ENCODE measurements at regions not wholly inside any gene's neighbourhood (a gene's known extent, or its start where the extent isn't known, plus 50 kb on each side); places are given as distances from the start of the nearest gene placed in this dataset.

DNA sequence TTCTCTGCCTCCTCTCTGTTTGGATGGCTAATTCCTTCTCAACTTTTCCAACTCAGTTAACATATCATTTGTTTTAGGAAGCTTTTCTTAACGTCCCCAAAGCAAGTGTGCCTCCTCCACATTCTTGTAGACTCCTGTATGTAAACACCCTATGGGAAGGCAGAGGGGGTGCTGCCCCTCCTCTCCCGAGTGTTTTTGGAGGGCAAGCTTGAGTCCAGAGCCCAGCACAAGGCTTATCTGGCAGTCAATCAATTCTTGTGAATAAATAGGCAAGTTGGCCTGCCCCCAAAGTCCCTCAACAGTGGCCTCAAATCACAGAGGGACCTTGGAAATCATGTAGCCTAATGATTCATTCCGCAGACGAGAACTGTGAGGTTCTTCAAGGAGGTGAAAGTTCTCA, 305.6 kb downstream of the RPS24 start:
- TF ChIP-seq, protein P1, sequence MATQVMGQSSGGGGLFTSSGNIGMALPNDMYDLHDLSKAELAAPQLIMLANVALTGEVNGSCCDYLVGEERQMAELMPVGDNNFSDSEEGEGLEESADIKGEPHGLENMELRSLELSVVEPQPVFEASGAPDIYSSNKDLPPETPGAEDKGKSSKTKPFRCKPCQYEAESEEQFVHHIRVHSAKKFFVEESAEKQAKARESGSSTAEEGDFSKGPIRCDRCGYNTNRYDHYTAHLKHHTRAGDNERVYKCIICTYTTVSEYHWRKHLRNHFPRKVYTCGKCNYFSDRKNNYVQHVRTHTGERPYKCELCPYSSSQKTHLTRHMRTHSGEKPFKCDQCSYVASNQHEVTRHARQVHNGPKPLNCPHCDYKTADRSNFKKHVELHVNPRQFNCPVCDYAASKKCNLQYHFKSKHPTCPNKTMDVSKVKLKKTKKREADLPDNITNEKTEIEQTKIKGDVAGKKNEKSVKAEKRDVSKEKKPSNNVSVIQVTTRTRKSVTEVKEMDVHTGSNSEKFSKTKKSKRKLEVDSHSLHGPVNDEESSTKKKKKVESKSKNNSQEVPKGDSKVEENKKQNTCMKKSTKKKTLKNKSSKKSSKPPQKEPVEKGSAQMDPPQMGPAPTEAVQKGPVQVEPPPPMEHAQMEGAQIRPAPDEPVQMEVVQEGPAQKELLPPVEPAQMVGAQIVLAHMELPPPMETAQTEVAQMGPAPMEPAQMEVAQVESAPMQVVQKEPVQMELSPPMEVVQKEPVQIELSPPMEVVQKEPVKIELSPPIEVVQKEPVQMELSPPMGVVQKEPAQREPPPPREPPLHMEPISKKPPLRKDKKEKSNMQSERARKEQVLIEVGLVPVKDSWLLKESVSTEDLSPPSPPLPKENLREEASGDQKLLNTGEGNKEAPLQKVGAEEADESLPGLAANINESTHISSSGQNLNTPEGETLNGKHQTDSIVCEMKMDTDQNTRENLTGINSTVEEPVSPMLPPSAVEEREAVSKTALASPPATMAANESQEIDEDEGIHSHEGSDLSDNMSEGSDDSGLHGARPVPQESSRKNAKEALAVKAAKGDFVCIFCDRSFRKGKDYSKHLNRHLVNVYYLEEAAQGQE (IDR thresholded peaks at IDR 0.05; ENCODE audit: low read depth) = no peak
- TF ChIP-seq EP300 (IDR thresholded peaks at IDR 0.05; ENCODE audit: borderline replicate concordance) (no peak), TEAD4 (IDR thresholded peaks at IDR 0.05) (no peak), RAD21 (IDR thresholded peaks at IDR 0.05; ENCODE audit: low read depth) (no peak), CEBPB (IDR thresholded peaks at IDR 0.05) (no peak), YY1 (IDR thresholded peaks at IDR 0.05; ENCODE audit: low read depth) (no peak), NFIC (IDR thresholded peaks at IDR 0.05) (no peak), FOXM1 (IDR thresholded peaks at IDR 0.05; ENCODE audit: borderline replicate concordance, low read depth) (no peak), TCF12 (IDR thresholded peaks at IDR 0.05; ENCODE audit: low read depth) (no peak), ZBTB7A (IDR thresholded peaks at IDR 0.05; ENCODE audit: low read depth) (no peak), TAF1 (IDR thresholded peaks at IDR 0.05; ENCODE audit: low read depth) (no peak), CREB1 (IDR thresholded peaks at IDR 0.05; ENCODE audit: low read depth) (no peak), EGR1 (IDR thresholded peaks at IDR 0.05) (no peak)
- TF ChIP-seq, protein P2, sequence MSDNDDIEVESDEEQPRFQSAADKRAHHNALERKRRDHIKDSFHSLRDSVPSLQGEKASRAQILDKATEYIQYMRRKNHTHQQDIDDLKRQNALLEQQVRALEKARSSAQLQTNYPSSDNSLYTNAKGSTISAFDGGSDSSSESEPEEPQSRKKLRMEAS (IDR thresholded peaks at IDR 0.05) = no peak
- TF ChIP-seq, protein P3, sequence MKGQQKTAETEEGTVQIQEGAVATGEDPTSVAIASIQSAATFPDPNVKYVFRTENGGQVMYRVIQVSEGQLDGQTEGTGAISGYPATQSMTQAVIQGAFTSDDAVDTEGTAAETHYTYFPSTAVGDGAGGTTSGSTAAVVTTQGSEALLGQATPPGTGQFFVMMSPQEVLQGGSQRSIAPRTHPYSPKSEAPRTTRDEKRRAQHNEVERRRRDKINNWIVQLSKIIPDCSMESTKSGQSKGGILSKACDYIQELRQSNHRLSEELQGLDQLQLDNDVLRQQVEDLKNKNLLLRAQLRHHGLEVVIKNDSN (IDR thresholded peaks at IDR 0.05) = no peak

DNA sequence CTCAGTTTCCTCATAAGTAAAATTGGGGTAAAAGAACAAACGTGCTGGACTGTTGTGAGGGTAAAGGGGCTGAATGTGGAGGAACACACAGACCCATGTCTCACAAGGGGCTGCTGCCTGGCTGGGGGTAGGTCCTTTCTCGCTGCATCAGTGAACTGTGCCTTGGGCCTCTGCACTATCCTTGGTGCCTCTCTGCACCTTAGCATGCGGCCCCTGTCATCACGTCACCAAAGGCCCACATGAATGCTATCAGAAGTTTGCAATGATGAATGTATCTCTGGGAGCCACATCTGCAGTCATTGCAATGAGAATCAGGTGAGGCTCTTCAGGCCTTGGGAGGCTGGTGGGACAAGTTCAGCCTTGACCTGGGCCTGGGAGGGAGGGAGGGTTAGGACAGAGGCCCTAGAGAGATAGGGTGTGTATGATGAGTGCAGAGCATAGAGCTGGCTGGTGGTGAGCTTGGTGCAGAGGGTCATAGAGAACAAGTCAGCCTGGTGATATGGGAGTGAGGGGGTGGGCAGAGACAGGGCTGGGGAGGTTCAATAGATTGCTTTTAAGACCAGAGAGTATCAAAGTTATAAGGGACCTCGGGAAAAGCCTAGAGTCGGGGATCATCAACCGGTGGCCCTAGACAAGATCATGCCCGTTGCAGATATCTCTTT, 308.4 kb downstream of the RPS24 start:
- TF ChIP-seq EGR1 (IDR thresholded peaks at IDR 0.05) = no peak

DNA sequence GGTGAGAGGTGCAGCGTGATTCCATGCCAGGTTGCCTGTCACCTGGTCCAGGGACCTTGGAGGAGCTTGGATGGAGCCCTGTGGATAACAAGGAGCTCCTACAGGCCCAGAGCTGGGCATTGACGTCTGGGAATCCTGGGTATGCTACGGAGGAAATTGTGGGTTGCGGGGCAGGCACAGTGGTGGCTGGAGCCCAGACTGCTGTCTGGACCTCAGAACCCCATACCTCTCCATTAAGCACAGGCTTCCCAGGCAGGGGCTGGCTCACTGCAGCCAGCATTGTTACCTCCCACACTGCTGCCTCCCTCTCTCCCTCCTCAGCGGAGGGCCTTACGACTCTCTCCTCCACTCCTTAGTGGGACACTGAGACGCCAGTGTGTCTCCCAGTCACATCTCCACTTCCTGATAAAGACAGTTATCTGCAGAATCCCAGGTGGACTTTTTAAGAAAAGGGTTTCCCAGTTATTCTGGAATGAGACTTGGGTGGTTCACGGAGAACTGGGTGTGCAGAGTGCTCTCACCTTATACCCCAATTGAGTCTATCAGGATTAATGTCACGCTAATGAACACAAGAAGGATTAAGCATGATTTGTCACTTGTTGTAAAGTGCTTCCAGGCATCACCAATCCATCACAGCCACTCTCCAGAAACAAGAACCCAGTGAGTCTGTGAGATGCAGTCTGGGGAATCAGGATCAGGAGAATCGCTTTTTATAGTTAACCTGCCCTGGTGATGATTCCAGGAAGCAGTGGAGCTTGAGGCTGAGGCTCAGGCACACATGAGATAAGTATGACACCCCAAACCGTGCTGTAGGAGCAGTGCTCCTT, 309.4 kb downstream of the RPS24 start:
- TF ChIP-seq EP300 (IDR thresholded peaks at IDR 0.05; ENCODE audit: borderline replicate concordance) (no peak), RAD21 (IDR thresholded peaks at IDR 0.05; ENCODE audit: low read depth) (no peak), TAF1 (IDR thresholded peaks at IDR 0.05; ENCODE audit: low read depth) (no peak), CEBPB (IDR thresholded peaks at IDR 0.05) (no peak), EGR1 (IDR thresholded peaks at IDR 0.05) (no peak), TCF12 (IDR thresholded peaks at IDR 0.05; ENCODE audit: low read depth) (no peak), TEAD4 (IDR thresholded peaks at IDR 0.05) (no peak), FOXM1 (IDR thresholded peaks at IDR 0.05; ENCODE audit: borderline replicate concordance, low read depth) (no peak)
- TF ChIP-seq, protein P2 (IDR thresholded peaks at IDR 0.05) = no peak

DNA sequence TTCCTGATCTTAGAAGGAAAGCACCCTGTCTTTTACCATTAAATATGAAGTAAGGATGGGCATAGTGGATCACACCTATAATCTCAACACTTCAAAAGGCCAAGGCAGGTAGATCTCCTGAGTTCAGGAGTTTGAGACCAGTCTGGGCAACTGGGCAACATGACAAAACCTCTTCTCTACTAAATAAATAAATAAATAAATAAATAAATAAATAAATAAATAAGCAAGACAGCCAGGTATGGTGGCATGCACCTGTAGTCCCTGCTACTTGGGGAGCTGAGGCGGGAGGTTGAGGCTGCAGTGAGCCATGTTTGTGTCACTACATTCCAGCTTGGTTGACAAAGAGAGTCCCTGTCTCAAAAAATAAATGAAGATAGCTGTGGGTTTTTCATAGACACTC, 313.1 kb downstream of the RPS24 start:
- TF ChIP-seq TEAD4 (IDR thresholded peaks at IDR 0.05) (no peak), FOXM1 (IDR thresholded peaks at IDR 0.05; ENCODE audit: borderline replicate concordance, low read depth) (no peak), TAF1 (IDR thresholded peaks at IDR 0.05; ENCODE audit: low read depth) (no peak), EP300 (IDR thresholded peaks at IDR 0.05; ENCODE audit: borderline replicate concordance) (no peak), CREB1 (IDR thresholded peaks at IDR 0.05; ENCODE audit: low read depth) (no peak), NFIC (IDR thresholded peaks at IDR 0.05) (no peak)
- TF ChIP-seq, protein P2 (IDR thresholded peaks at IDR 0.05) = no peak
- TF ChIP-seq, protein P3 (IDR thresholded peaks at IDR 0.05) = no peak

DNA sequence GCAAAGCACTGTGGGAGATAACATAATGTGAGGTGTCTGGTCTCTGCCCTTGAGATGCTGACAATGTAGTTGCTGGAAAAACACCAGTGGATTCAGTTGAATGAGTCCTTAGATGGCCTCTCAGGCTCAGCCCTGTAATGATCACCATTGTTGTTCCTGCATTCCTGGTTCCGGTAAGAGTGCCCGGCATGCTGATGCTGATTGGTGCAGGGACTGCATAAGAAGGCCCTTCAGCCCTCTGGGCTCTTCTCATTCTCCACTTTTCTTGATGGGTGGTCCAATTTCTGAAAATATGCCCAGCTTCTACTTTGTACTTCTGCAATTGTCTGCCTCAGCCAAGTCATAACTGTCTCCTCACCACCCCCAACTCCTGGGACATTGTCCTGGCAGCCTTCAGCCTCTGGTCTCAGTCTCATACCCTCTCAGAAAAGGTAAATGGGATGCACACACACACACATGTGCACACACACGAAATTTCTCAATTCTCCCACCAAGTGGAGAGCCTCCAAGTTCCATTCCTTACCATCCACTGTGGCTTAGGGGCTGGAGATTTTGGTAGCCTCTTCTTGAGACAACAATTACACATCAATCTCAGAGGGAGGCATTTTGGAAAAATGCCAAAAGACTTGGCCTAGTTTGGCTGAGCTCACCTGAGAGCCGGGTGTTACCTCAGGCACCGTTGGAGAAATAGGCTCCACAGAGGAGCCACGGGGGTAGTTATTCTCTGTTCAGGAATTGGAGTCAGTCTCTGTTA, 314.9 kb downstream of the RPS24 start:
- TF ChIP-seq RAD21 (IDR thresholded peaks at IDR 0.05; ENCODE audit: low read depth) = no peak
- TF ChIP-seq CEBPB (IDR thresholded peaks at IDR 0.05) = no peak
- TF ChIP-seq NFIC (IDR thresholded peaks at IDR 0.05) = peak; percentile 67
- no peak for TF ChIP-seq TAF1 (IDR thresholded peaks at IDR 0.05; ENCODE audit: low read depth)
- no peak for TF ChIP-seq TEAD4 (IDR thresholded peaks at IDR 0.05)

DNA sequence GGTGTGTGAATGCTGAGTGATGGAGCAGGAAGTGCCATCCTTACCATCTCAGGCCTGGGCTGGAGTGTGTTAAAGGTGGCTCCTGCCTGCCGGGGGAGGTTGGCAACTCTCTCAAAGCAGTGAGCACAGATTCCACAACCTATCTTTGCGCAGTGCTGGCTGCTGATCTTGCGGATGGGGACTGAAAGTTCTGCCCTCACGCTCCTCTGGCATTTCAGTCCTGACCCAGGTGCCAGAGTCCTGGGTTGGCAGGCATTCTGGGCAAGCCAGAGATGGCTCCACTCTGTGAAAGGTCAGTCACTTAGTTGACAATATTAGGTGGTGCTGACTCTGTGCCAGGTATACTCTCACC, 315.5 kb downstream of the RPS24 start:
- TF ChIP-seq, protein P2 (IDR thresholded peaks at IDR 0.05) = no peak
- TF ChIP-seq, protein P1 (IDR thresholded peaks at IDR 0.05; ENCODE audit: low read depth) = no peak

Data from Ishikawa (cell line).